IMR-90 (cell line): ENCODE measurements at regions not wholly inside any gene's neighbourhood (a gene's known extent, or its start where the extent isn't known, plus 50 kb on each side); places are given as distances from the start of the nearest gene placed in this dataset.

Experiments
- CEBPB ChIP-seq: IDR thresholded peaks from 2 replicates; pipeline ENCODE4 v1.6.1; 2012; ENCODE audit warnings: low read depth, low read length, improper control_type of control experiment
- CTCF ChIP-seq: conservative IDR thresholded peaks from 2 replicates; pipeline ENCODE4 v1.5.1; 2012; ENCODE audit warnings: mild to moderate bottlenecking, low read depth, low read length, improper control_type of control experiment
- ELK1 ChIP-seq: fragments of 150-350 bp; IDR thresholded peaks from 2 replicates; pipeline ENCODE4 v1.6.1; 2016; ENCODE audit warnings: low read depth, mild to moderate bottlenecking, low read length, moderate library complexity, borderline replicate concordance
- POLR2A ChIP-seq: IDR thresholded peaks from 2 replicates; pipeline ENCODE4 v1.6.1; 2012; ENCODE audit warnings: mild to moderate bottlenecking, low read depth, low read length
- RFX5 ChIP-seq: IDR thresholded peaks from 2 replicates; pipeline ENCODE4 v1.8.0; 2012; ENCODE audit warnings: low read depth, mild to moderate bottlenecking, low read length, moderate library complexity

- no peak for TF ChIP-seq CTCF
- TF ChIP-seq CEBPB: no peak
- no peak for TF ChIP-seq RFX5
- TF ChIP-seq ELK1: no peak
- no peak for TF ChIP-seq POLR2A
Observed at GRCh38 chr11:38721586-38722315, 2123.7 kb upstream of the RAG2 start.
